GM23338 (cell line): ENCODE measurements at regions not wholly inside any gene's neighbourhood (a gene's known extent, or its start where the extent isn't known, plus 50 kb on each side); places are given as distances from the start of the nearest gene placed in this dataset.

ENCODE experiments used
- ATAC-seq: fragments of 200-7000 bp; cut with Tn5 transposase; 3 replicates; pipeline ENCODE4 v1.9.1; 2020
- DNase-seq: peaks from one replicate; pipeline ENCODE4 v3.0.0-alpha.2; 2015; ENCODE audit warnings: low spot score
- H2AFZ ChIP-seq: fragments of 200-600 bp; sonication (generic); 2 replicates; pipeline ENCODE4 v1.8.0; 2016; ENCODE audit warnings: antibody characterized with exemption, mild to moderate bottlenecking, moderate library complexity
- H3F3A ChIP-seq: fragments of 200-600 bp; sonication (generic); replicated peaks from 2 replicates; pipeline ENCODE4 v1.8.0; 2017; ENCODE audit warnings: antibody characterized with exemption, mixed run types, low read depth
- H3K27ac ChIP-seq: fragments of 200-600 bp; sonication (generic); 2 replicates; pipeline ENCODE4 v1.6.1; 2016; ENCODE audit warnings: low read depth
- H3K27me3 ChIP-seq: fragments of 200-600 bp; sonication (generic); 2 replicates; pipeline ENCODE4 v1.8.0; 2016; ENCODE audit warnings: mild to moderate bottlenecking, mixed run types, moderate library complexity; ENCODE audit not compliant: insufficient read depth
- H3K36me3 ChIP-seq: fragments of 200-600 bp; sonication (generic); 2 replicates; pipeline ENCODE4 v1.8.0; 2016; ENCODE audit warnings: mild to moderate bottlenecking; ENCODE audit not compliant: insufficient read depth
- H3K4me1 ChIP-seq: fragments of 200-600 bp; sonication (generic); 2 replicates; pipeline ENCODE4 v1.8.0; 2016; ENCODE audit warnings: mild to moderate bottlenecking, moderate library complexity; ENCODE audit not compliant: insufficient read depth
- H3K4me2 ChIP-seq: fragments of 200-600 bp; sonication (generic); 2 replicates; pipeline ENCODE4 v1.7.1; 2017; ENCODE audit warnings: mixed run types
- H3K4me3 ChIP-seq: fragments of 200-600 bp; sonication (generic); 2 replicates; pipeline ENCODE4 v1.6.1; 2016; ENCODE audit warnings: mixed run types
- H3K79me2 ChIP-seq: fragments of 200-600 bp; sonication (generic); replicated peaks from 2 replicates; pipeline ENCODE4 v1.8.0; 2017; ENCODE audit warnings: mild to moderate bottlenecking; ENCODE audit not compliant: insufficient read depth
- H3K9me2 ChIP-seq: fragments of 200-600 bp; sonication (generic); 2 replicates; pipeline ENCODE4 v1.8.0; 2017; ENCODE audit not compliant: insufficient read depth
- H4K20me1 ChIP-seq: fragments of 200-600 bp; sonication (generic); replicated peaks from 2 replicates; pipeline ENCODE4 v1.8.0; 2017; ENCODE audit warnings: mild to moderate bottlenecking; ENCODE audit not compliant: insufficient read depth
- H3K27ac Mint-ChIP-seq: 2 replicates; pipeline ENCODE4 v1.8.0; 2020; ENCODE audit warnings: inconsistent platforms, mild to moderate bottlenecking, moderate library complexity, mixed read lengths
- H3K27me3 Mint-ChIP-seq: 3 replicates; pipeline ENCODE4 v1.8.0; 2022; ENCODE audit warnings: low read depth, mild to moderate bottlenecking, moderate library complexity, mixed read lengths, inconsistent platforms; ENCODE audit not compliant: insufficient read depth, poor library complexity
- H3K36me3 Mint-ChIP-seq: 3 replicates; pipeline ENCODE4 v1.8.0; 2021; ENCODE audit warnings: low read depth, mild to moderate bottlenecking, inconsistent platforms, moderate library complexity, mixed read lengths
- H3K4me1 Mint-ChIP-seq: 3 replicates; pipeline ENCODE4 v1.8.0; 2020; ENCODE audit warnings: mild to moderate bottlenecking, inconsistent platforms, mixed read lengths
- H3K4me3 Mint-ChIP-seq: 3 replicates; pipeline ENCODE4 v1.8.0; 2021; ENCODE audit warnings: moderate library complexity, mild to moderate bottlenecking, inconsistent platforms, mixed read lengths
- H3K9me3 Mint-ChIP-seq: 3 replicates; pipeline ENCODE4 v1.8.0; 2020; ENCODE audit warnings: moderate library complexity, mild to moderate bottlenecking, inconsistent platforms, mixed read lengths
- CREB1 ChIP-seq: fragments of 250-450 bp; sonication (Bioruptor Pico); IDR thresholded peaks from 2 replicates; pipeline ENCODE4 v1.5.0; 2020; ENCODE audit warnings: low read depth, mild to moderate bottlenecking, moderate library complexity
- CTCF ChIP-seq, 2 experiments: fragments of 200-600 bp in 1 of 2; sonication (generic) in 1 of 2; conservative IDR thresholded peaks; 2 replicates each; pipeline versions ENCODE4 v1.5.1 to v1.6.1; 2016 to 2017; ENCODE audit warnings: antibody characterized with exemption in 2 of 2, low read depth in 2 of 2, mild to moderate bottlenecking in 2 of 2, moderate library complexity in 1 of 2
- EZH2 ChIP-seq: fragments of 200-600 bp; sonication (generic); IDR thresholded peaks from one replicate; pipeline ENCODE4 v1.8.0; 2017; ENCODE audit warnings: antibody characterized with exemption, mild to moderate bottlenecking, low read depth; ENCODE audit not compliant: unreplicated experiment
- EZH2phosphoT487 ChIP-seq: fragments of 200-600 bp; sonication (generic); IDR thresholded peaks from one replicate; pipeline ENCODE4 v1.8.1; 2018; ENCODE audit warnings: antibody characterized with exemption; ENCODE audit not compliant: unreplicated experiment
- JUNB ChIP-seq: IDR thresholded peaks from one replicate; pipeline ENCODE4 v1.6.1; 2016; ENCODE audit warnings: antibody characterized with exemption; ENCODE audit not compliant: unreplicated experiment
- NANOG ChIP-seq: IDR thresholded peaks from 2 replicates; pipeline ENCODE4 v1.6.1; 2016; ENCODE audit warnings: antibody characterized with exemption, borderline replicate concordance
- REST ChIP-seq: IDR thresholded peaks from one replicate; pipeline ENCODE4 v1.6.1; 2018; ENCODE audit warnings: antibody characterized with exemption; ENCODE audit not compliant: unreplicated experiment
- STAT1 ChIP-seq: IDR thresholded peaks from one replicate; pipeline ENCODE4 v1.6.1; 2016; ENCODE audit warnings: antibody characterized with exemption; ENCODE audit not compliant: unreplicated experiment
- ZNF114 ChIP-seq: fragments of 250-450 bp; sonication (Bioruptor Pico); IDR thresholded peaks from 2 replicates; pipeline ENCODE4 v1.5.0; 2020; ENCODE audit warnings: mild to moderate bottlenecking, moderate library complexity
- ZNF462 ChIP-seq: fragments of 250-450 bp; sonication (Bioruptor Pico); IDR thresholded peaks from 2 replicates; pipeline ENCODE4 v1.5.0; 2020; ENCODE audit warnings: mild to moderate bottlenecking, moderate library complexity

DNA sequence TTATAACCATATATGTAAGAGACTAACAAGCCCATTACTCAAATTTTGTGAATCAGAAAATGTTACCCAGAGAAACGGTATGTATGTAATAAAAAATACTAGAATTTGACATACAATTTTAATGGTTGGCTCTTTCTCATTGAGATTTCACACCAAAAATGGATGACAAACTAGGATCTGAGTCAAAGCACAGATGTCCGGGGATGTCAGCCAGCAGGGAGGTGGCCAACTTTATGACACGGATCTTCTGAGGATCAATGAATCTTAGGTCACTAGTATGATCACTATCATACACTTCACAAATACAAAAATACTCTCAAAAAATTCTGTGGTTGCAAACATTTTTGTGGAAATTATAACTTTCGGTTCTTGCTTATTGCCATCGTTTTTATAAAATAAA lies 173.5 kb upstream of the NFE2L3 start (continued):
- TF ChIP-seq CREB1 (CRISPR knock-in tag) (no peak), EZH2phosphoT487 (no peak), CTCF (conservative IDR thresholded peaks at IDR 0.05; ENCODE audit: low read depth in 2 of 2) (no peak), NANOG (no peak), REST (no peak), JUNB (no peak), EZH2 (no peak)

DNA sequence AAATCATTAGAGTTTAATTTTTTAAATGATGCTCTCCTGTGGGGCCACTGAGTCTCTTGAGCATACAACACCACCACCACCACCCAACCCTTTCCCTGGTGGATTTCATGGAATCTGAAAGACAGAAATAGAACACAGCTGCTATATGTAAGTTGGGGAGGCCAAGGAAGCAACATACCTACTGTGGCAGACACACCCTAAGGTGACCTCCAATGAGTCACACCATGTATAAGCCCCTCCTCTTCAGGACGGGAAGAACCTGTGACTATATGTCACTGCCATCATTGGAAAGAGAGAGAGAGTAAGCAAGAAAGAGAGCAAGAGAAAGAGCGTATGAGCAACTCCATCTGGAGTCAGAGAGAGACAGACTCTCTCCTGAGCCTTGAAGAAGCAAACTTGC lies 172.4 kb upstream of the NFE2L3 start:
- peaks cover 2% of the 10 kb centered on the region for H3K27me3 Mint-ChIP-seq
- no peaks in the 10 kb centered on the region for H4K20me1 ChIP-seq
- no peak overlapping the region for H2AFZ ChIP-seq
- H3K79me2 ChIP-seq = no peaks in the 10 kb centered on the region
- H3K27ac Mint-ChIP-seq = no peak overlapping the region
- no peaks in the 10 kb centered on the region for H3K36me3 ChIP-seq
- no peak overlapping the region for H3K27ac ChIP-seq
- H3K4me2 ChIP-seq = no peak overlapping the region
- no peak overlapping the region for H3K4me3 Mint-ChIP-seq
- H3K9me2 ChIP-seq = no peaks in the 10 kb centered on the region
- H3K4me1 Mint-ChIP-seq = no peaks in the 10 kb centered on the region
- H3F3A ChIP-seq = no peaks in the 10 kb centered on the region
- ATAC-seq (no peak), DNase-seq (no peak)
- no peak overlapping the region for H3K4me3 ChIP-seq
- no peaks in the 10 kb centered on the region for H3K27me3 ChIP-seq
- H3K4me1 ChIP-seq = 0 out of 2 replicates have a peak, but pooled peaks cover 4% of the 10 kb centered on the region
- no peaks in the 10 kb centered on the region; the same call in 2 of the 3 replicates for H3K36me3 Mint-ChIP-seq
- H3K9me3 Mint-ChIP-seq = peaks cover 16% of the 10 kb centered on the region; the same call in 2 of the 3 replicates
- TF ChIP-seq NANOG (no peak), ZNF114 (CRISPR knock-in tag) (no peak), JUNB (no peak), ZNF462 (CRISPR knock-in tag) (no peak), CREB1 (CRISPR knock-in tag) (no peak), STAT1 (no peak), REST (no peak), EZH2 (no peak)
